Right atrium auricular region (tissue), 2 donors: ENCODE measurements at regions not wholly inside any gene's neighbourhood (a gene's known extent, or its start where the extent isn't known, plus 50 kb on each side); places are given as distances from the start of the nearest gene placed in this dataset.
A peak's percentile ranks its signal among the peaks of the same experiment; 100 is the strongest.

ENCODE experiments used
- DNase-seq: peaks from one replicate; pipeline ENCODE4 v3.0.0-alpha.2; 2019; ENCODE audit warnings: low spot score
- H3K27ac ChIP-seq, 2 donors: fragments of 200-600 bp; sonication (generic); 1 replicate in 1 of 2; 2 replicates in 1 of 2; pipeline ENCODE4 v1.5.1; 2016 to 2019
- H3K27me3 ChIP-seq, 2 donors: fragments of 200-600 bp; sonication (generic); one replicate each; pipeline versions ENCODE4 v1.5.1 to v1.6.0; 2017 to 2019
- H3K36me3 ChIP-seq: fragments of 200-600 bp; sonication (generic); one replicate; pipeline ENCODE4 v1.5.1; 2016
- H3K4me1 ChIP-seq, 2 donors: fragments of 200-600 bp; sonication (generic); one replicate each; pipeline versions ENCODE4 v1.5.1 to v1.6.0; 2017 to 2019
- H3K4me3 ChIP-seq, 2 donors: fragments of 200-600 bp; sonication (generic); 1 replicate in 1 of 2; 2 replicates in 1 of 2; pipeline ENCODE4 v1.5.1; 2017 to 2019; ENCODE audit warnings: mild to moderate bottlenecking in 1 of 2, moderate library complexity in 1 of 2
- H3K9me3 ChIP-seq, 2 donors: fragments of 200-600 bp; sonication (generic); one replicate each; pipeline ENCODE4 v1.5.1; 2019
- TF ChIP-seq, protein P1 (sequence below), 2 donors: fragments of 200-600 bp; sonication (generic); IDR thresholded peaks; one replicate each; pipeline ENCODE4 v1.5.1; 2019; ENCODE audit warnings: antibody characterized with exemption in 2 of 2

DNA sequence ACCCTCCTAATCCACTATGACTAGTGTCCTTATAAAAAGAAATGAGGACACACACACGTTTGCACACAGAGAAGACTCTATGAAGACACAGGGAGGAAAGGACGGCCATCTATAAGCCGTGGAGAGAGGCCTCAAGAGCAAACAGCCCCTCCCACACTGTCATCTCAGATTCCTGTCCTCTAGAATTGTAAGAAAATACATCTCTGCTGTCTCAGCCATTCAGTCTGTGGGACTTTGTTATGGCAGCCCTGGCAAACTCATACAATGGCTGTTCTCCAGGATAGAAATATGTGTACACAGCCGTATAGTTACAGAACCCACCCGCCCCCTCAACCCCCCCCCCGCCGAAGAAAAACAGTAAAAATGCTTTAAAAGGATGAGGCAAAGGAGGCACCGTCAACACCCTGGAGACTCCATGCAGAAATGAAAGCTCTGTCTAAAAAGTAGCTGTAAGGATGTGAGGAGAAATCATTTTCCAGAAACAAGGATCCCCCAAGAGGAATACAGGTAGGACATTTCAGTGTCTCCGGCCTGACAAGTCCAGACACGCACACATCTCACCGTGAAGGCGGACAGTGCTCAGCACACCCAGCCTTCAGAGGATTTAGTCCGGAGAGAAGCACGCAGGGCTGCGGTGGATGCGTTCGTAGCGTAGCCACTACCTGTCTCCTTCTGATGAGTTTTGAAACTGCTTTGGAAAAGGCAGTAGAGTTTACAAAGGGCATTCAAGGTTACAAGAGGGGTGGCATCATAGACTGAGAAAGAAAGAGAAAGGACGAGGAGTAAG lies 110.8 kb upstream of the ERCC6L2 start:
- Histone ChIP-seq H3K4me3 (peak overlapping the region in 1 of 2 donors; percentile 15), H3K9me3 (no peaks in the 10 kb centered on the region), H3K27me3 (no peaks in the 10 kb centered on the region), H3K4me1 (no peaks in the 10 kb centered on the region), H3K36me3 (no peaks in the 10 kb centered on the region), H3K27ac (no peak overlapping the region)
- TF ChIP-seq, protein P1, sequence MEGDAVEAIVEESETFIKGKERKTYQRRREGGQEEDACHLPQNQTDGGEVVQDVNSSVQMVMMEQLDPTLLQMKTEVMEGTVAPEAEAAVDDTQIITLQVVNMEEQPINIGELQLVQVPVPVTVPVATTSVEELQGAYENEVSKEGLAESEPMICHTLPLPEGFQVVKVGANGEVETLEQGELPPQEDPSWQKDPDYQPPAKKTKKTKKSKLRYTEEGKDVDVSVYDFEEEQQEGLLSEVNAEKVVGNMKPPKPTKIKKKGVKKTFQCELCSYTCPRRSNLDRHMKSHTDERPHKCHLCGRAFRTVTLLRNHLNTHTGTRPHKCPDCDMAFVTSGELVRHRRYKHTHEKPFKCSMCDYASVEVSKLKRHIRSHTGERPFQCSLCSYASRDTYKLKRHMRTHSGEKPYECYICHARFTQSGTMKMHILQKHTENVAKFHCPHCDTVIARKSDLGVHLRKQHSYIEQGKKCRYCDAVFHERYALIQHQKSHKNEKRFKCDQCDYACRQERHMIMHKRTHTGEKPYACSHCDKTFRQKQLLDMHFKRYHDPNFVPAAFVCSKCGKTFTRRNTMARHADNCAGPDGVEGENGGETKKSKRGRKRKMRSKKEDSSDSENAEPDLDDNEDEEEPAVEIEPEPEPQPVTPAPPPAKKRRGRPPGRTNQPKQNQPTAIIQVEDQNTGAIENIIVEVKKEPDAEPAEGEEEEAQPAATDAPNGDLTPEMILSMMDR (IDR thresholded peaks at IDR 0.05), result no peak
- no peak for DNase-seq

DNA sequence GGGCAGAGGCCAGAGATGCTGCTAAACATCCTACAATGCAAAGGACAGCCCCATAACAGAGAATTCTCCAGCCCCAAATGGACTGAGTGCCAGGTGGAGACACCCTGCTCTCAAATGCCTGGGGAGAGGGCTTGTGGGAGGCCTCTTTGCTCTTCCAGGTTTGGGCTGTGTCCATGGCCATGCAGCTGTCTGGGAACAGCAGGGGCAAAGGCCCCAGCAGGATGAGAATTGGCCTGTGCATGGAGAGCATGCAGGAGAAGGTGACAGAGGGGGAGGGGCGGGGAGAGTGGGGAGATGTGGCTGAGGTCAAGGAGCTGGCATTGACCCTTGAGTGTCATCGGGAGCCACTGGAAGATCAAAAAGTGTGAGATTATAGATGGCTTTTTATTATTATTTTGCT lies 111.5 kb upstream of the ERCC6L2 start:
- Histone ChIP-seq H3K4me1 (no peaks in the 10 kb centered on the region), H3K27ac (no peak overlapping the region)

DNA sequence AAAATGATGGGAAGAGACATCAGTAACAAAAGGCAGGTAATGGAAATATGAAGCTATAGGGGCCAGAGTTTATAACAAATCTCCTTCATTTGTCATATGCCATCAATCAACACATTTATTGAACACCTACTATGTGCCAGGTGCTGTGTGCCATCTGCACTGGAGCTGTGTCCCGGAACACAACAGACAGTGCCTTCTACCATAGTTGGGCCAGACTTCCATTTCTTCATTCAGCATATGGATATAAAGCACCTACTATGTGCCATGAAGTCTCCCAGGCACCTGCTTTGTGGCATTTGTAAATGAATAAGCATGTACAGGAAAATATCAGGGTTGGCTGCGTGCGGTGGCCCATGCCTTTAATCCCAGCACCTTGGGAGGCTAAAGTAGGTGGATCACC lies 112.5 kb upstream of the ERCC6L2 start:
- Histone ChIP-seq H3K27me3 (no peaks in the 10 kb centered on the region), H3K9me3 (no peaks in the 10 kb centered on the region), H3K4me1 (no peaks in the 10 kb centered on the region), H3K36me3 (no peaks in the 10 kb centered on the region), H3K4me3 (no peak overlapping the region), H3K27ac (no peak overlapping the region)
- no peak for DNase-seq
- TF ChIP-seq, protein P1 (IDR thresholded peaks at IDR 0.05), result no peak

More for the DNA sequence above, 111.5 kb upstream of the ERCC6L2 start:
- Histone ChIP-seq H3K9me3 (no peaks in the 10 kb centered on the region), H3K27me3 (no peaks in the 10 kb centered on the region), H3K36me3 (no peaks in the 10 kb centered on the region), H3K4me3 (no peak overlapping the region)
- TF ChIP-seq, protein P1 (IDR thresholded peaks at IDR 0.05), result no peak
- no peak for DNase-seq

DNA sequence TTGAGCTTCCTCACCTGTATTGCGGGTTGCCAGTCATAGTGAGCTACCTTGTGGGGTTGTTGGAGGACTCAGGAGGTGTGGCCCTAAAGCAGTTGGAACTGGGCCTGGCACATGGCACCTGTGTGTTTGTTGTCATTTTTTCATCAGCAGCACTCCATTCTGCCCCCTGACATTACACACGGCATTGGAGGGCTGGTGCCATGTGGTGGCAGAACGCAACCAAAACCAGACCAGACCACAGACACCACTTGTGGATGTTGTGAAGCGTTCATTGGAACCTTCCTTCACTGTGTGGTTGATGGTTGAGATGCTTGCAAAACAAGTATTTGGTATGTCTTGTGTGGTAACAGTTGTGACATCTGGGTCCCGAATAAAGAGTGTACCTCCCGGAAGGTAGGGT lies 113.2 kb upstream of the ERCC6L2 start:
- TF ChIP-seq, protein P1 (IDR thresholded peaks at IDR 0.05), result no peak
- Histone ChIP-seq H3K9me3 (no peaks in the 10 kb centered on the region), H3K27ac (no peak overlapping the region), H3K4me1 (peaks cover 0 to 4% of the 10 kb centered on the region in 2 donors), H3K36me3 (no peaks in the 10 kb centered on the region), H3K4me3 (no peak overlapping the region), H3K27me3 (no peaks in the 10 kb centered on the region)
- DNase-seq, result no peak

DNA sequence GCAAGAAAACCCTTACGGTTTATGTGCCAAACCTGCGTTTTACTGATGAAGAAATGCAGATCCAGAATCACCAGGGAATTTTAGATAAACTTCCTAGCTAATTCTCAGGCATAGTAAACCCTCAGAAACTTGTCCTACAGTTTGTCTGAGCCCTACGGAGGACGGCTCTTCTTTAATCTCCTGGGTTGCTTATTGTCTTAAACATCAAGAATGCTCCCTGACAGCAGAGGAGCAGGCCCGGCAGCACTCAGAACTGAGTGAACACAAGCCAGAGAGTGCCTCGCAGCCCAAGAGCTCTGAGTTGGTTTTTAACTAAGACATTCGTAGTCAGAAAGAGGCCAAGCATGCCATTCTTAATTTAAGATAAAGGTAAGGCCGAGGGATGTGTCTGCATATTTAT lies 114.7 kb upstream of the ERCC6L2 start:
- Histone ChIP-seq H3K4me3 (no peak overlapping the region), H3K36me3 (no peaks in the 10 kb centered on the region), H3K27ac (no peak overlapping the region), H3K9me3 (no peaks in the 10 kb centered on the region), H3K27me3 (no peaks in the 10 kb centered on the region), H3K4me1 (peaks cover 0 to 6% of the 10 kb centered on the region in 2 donors)
- DNase-seq, result no peak
- TF ChIP-seq, protein P1 (IDR thresholded peaks at IDR 0.05), result no peak

DNA sequence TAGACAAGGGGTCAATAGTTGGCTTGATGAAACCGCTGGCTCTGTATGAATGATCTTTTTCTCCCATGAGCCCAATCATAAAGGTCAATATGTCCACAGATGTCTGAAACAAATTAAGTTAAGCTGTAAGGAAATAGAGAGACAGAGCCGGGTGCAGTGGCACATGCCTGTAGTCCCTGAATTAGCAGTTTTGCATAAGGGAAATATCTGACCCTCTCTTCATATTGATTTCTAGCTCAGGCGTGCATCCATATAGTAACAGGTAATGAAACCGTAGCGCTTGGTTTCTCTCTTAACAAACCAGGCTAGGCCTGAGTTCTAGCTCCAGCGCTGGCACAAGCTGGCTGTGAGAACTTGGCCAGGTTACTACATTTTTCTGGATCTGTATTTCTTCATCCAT lies 118.1 kb upstream of the ERCC6L2 start:
- Histone ChIP-seq H3K36me3 (no peaks in the 10 kb centered on the region), H3K4me1 (peaks cover 0 to 30% of the 10 kb centered on the region in 2 donors), H3K4me3 (no peak overlapping the region), H3K27ac (peak overlapping the region; percentile 31 to 35), H3K27me3 (no peaks in the 10 kb centered on the region), H3K9me3 (no peaks in the 10 kb centered on the region)
- no peak for DNase-seq
- TF ChIP-seq, protein P1 (IDR thresholded peaks at IDR 0.05), result no peak
